HCT116 (cell line): ENCODE measurements at regions not wholly inside any gene's neighbourhood (a gene's known extent, or its start where the extent isn't known, plus 50 kb on each side); places are given as distances from the start of the nearest gene placed in this dataset.

Experiments
- EZH2phosphoT487 ChIP-seq: fragments of 200-600 bp; IDR thresholded peaks from 2 replicates; pipeline ENCODE4 v1.6.1; 2018; ENCODE audit warnings: antibody characterized with exemption, borderline replicate concordance
- POLR2AphosphoS5 ChIP-seq: IDR thresholded peaks from 2 replicates; pipeline ENCODE4 v1.6.1; 2011; ENCODE audit warnings: mild to moderate bottlenecking, low read depth, low read length, moderate library complexity

GRCh38 chr4:55186123-55186522, 60.7 kb upstream of the KDR start:
- TF ChIP-seq POLR2AphosphoS5, result no peak
- no peak for TF ChIP-seq EZH2phosphoT487
